Omental fat pad (tissue), 3 donors: ENCODE measurements at regions not wholly inside any gene's neighbourhood (a gene's known extent, or its start where the extent isn't known, plus 50 kb on each side); places are given as distances from the start of the nearest gene placed in this dataset.

ENCODE experiments used
- ATAC-seq: fragments of 150-250 bp; one replicate; pipeline ENCODE4 v1.9.1; 2016; ENCODE audit warnings: mild to moderate bottlenecking, moderate library complexity; ENCODE audit not compliant: low FRiP score
- DNase-seq: peaks from one replicate; pipeline ENCODE4 v3.0.0-alpha.2; 2019; ENCODE audit warnings: low spot score
- TF ChIP-seq, protein P1 (sequence below), 3 donors: fragments of 450-650 bp; IDR thresholded peaks; one replicate each; pipeline ENCODE4 v1.5.1; 2016 to 2017; ENCODE audit warnings: antibody characterized with exemption in 3 of 3, mild to moderate bottlenecking in 3 of 3, moderate library complexity in 2 of 3

DNA sequence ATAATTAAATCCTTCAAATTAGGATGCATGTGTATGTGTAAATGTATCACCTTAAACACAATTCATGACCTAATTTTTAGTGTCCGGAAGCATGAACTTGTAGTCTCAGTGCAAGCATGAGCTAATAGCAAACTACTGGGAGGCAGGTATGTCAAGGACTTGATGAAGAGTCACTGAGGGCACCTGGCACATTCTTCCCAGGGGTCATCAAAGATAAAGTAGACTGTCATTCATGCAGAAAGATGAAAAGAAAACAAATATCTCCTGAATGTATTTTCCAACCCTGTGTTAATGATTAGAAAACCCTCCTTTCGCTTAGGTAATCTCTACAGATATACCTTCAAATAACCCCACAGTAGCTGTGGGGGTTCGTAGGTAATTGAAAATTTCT, 234.9 kb downstream of the SOCS6 start:
- DNase-seq (no peak), ATAC-seq (no peak)
- TF ChIP-seq, protein P1, sequence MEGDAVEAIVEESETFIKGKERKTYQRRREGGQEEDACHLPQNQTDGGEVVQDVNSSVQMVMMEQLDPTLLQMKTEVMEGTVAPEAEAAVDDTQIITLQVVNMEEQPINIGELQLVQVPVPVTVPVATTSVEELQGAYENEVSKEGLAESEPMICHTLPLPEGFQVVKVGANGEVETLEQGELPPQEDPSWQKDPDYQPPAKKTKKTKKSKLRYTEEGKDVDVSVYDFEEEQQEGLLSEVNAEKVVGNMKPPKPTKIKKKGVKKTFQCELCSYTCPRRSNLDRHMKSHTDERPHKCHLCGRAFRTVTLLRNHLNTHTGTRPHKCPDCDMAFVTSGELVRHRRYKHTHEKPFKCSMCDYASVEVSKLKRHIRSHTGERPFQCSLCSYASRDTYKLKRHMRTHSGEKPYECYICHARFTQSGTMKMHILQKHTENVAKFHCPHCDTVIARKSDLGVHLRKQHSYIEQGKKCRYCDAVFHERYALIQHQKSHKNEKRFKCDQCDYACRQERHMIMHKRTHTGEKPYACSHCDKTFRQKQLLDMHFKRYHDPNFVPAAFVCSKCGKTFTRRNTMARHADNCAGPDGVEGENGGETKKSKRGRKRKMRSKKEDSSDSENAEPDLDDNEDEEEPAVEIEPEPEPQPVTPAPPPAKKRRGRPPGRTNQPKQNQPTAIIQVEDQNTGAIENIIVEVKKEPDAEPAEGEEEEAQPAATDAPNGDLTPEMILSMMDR (IDR thresholded peaks at IDR 0.05): no peak

DNA sequence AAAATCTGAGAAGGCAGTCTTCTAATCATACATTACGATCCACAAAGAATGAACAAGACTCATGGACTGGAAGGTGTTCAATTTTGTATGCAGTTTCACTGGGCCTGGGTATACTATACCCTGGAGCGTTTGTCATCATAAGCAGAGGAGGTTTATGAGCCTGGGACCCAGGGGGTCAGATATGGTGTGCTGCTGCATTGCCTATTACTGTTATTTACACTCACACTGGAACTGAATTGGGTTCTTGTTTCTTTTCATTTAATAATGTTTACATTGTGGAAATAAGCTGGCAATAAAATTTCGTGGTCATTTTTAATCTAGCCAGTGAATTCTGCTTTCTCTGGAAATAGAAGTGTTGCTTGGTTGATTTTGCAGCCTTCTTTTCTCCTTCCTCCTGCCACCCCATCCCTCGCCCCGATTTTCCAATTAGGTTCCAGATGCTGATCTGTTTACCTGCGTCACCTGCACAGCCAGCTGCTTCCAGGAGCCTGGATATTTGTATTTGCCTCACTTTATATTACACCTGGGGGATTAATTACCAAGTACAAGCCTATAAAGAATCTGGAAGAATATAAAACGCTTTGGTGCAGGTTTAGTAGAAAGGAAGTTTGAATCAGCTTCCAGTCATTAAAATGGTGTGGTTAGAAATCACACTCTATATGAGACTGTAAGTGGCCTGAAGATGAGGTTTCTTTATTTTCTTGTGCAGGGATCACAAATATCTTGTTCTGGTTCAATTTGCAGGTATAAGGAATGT, 234.4 kb downstream of the SOCS6 start:
- DNase-seq (no peak), ATAC-seq (no peak)
- TF ChIP-seq, protein P1 (IDR thresholded peaks at IDR 0.05): no peak

DNA sequence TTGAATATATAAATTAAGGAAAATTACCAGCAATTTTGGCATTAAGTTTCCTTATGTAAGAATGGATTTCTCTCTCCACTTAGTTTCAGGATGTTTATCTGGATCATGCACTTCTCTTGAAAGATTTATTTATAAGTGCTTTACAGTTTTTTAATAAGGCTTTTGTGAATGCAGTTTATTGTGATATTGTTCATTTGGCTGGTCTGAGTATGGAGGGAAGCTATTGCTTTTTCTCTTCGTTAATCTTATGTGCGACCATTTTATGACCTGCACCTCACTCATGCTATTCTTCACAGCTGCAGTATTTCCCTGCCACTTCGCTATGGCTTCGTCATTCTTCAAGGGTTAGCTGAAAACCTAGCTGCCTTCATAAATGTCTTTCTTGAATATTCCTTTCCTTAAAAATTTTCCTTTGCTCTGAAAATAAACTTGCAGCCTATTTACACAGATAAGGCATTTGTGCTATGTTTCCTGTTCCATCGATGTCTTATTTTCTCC, 233.4 kb downstream of the SOCS6 start:
- TF ChIP-seq, protein P1 (IDR thresholded peaks at IDR 0.05): no peak
- ATAC-seq (no peak), DNase-seq (no peak)

DNA sequence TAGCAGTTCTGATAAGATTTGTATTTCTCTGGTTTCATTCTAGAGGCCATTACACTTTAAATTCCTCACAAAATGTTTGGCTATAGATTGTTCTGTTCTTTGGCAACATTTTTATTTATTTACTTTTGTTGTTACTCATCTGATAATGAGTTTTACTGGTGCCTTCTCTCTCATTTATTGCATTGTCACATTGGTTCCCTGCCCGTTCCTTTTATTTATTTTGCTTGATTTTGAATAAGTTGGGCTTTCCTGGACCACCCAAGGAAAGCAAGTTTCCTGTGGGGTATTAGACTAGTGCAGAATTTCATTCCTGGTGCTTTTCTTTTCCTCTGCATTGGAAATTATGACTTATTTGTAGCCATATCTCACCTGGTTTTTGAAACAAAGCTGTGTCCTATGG, 232.0 kb downstream of the SOCS6 start:
- TF ChIP-seq, protein P1 (IDR thresholded peaks at IDR 0.05): no peak
- no peak for DNase-seq
- ATAC-seq: no peak

DNA sequence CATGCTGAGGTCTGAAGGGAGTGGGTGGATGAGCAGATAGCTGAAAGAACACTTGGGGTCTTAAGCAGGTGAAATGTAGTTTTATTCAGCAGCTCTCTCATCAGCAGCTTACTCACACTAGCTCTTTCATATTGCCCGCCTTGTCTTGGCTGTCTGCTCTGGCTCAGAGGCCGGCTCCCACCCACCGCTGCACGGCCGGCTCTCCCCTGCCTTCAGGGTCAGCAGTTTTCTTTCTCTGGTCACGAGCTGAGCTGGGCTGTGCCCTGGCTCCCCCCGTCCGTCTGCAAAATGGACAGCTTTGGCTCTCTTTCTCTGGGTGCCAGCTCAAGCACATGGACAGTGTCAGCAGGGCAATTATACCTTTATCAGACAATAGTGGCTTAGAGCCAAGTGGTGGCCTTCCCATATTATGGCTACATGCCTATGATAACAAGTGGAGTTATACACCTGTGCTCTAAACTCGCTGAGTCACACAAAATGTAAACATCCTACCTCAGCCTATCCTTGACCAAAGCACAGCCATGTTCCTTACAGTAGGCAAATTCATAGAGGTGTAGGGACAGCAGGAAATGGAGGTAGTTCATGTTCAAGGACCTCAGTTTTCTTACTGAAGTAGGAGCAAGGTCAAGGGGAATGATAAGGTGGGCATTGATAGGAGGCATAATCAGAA, 224.8 kb downstream of the SOCS6 start:
- TF ChIP-seq, protein P1 (IDR thresholded peaks at IDR 0.05): no peak
- DNase-seq (no peak), ATAC-seq (no peak)

DNA sequence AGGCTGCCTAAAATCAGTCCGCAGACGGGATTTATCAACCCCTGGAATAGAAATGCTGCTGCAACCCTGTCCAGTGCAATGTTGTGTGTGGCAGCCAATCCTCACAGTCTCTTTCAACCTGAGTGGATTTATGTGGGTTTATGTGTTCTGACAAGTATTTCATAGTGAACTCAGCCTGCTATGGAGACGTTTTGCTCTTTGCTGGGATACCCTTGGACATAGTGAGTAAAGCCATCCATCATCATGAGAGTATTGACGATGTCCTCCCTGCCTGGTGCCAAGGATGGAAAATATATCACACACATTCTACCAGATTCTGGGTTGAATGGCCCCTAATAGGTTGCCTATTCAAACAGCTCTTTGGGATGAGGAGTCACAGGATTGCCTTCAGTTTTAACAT, 219.1 kb downstream of the SOCS6 start:
- TF ChIP-seq, protein P1 (IDR thresholded peaks at IDR 0.05): no peak
- ATAC-seq (no peak), DNase-seq (no peak)

DNA sequence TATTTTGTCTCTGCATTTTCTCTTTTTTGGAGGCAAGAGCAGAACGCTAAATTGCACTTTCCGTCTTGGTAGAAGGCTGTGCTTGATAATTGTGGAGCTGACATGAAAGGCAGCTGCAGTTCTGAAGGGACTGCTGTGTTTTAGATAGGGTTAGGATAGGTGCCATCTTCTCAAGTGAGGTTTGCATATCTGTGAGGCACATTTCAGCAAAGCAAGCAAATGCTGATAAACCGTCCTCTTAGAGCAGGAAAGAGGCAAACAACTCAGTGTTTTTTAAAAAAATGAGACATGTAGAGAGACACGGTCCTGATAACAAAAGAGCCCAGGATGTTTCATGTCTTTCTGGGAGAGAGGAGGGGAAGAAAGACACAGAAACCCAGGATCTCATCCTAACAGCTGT, 217.7 kb downstream of the SOCS6 start:
- DNase-seq (no peak), ATAC-seq (no peak)
- TF ChIP-seq, protein P1 (IDR thresholded peaks at IDR 0.05): no peak
